Adrenal gland (tissue), 9 donors: ENCODE measurements at regions not wholly inside any gene's neighbourhood (a gene's known extent, or its start where the extent isn't known, plus 50 kb on each side); places are given as distances from the start of the nearest gene placed in this dataset.
"Not testable (repeated sequence)": the region's sequence is repeated elsewhere in the genome, so short reads cannot be mapped to it uniquely, and the experiment has no call there.

ENCODE experiments used
- DNase-seq, 7 donors: peaks; one replicate each; pipeline ENCODE4 v3.0.0-alpha.2; 2019 to 2020
- H3K27ac ChIP-seq, 5 donors: fragments of 200-600 bp; sonication (generic) in 4 of 5; 1 replicate in 3 of 5; 2 replicates in 2 of 5; pipeline versions ENCODE4 v1.5.1 to v1.8.0; 2016 to 2020; ENCODE audit warnings: mild to moderate bottlenecking in 1 of 5
- H3K27me3 ChIP-seq: fragments of 200-600 bp; 2 replicates; pipeline ENCODE4 v1.8.0; 2021
- H3K36me3 ChIP-seq, 2 donors: fragments of 200-600 bp; replicated peaks in 1 of 2; 1 replicate in 1 of 2; 2 replicates in 1 of 2; pipeline versions ENCODE4 v1.5.1 to v1.8.0; 2018 to 2022
- H3K4me1 ChIP-seq, 2 donors: fragments of 200-600 bp; replicated peaks in 1 of 2; 1 replicate in 1 of 2; 2 replicates in 1 of 2; pipeline versions ENCODE4 v1.5.1 to v1.8.0; 2018 to 2021
- H3K4me3 ChIP-seq, 4 donors: fragments of 200-600 bp; sonication (generic) in 3 of 4; one replicate each; pipeline ENCODE4 v1.5.1; 2016 to 2018
- H3K9me3 ChIP-seq, 3 donors: fragments of 200-600 bp; sonication (generic) in 1 of 3; replicated peaks in 1 of 3; 1 replicate in 2 of 3; 2 replicates in 1 of 3; pipeline versions ENCODE4 v1.5.1 to v1.8.0; 2016 to 2021
- CTCF ChIP-seq, 6 experiments: fragments of 450-650 bp in 4 of 6; fragments of 200-600 bp in 2 of 6; sonication (generic) in 1 of 6; IDR thresholded peaks; 1 replicate in 5 of 6; 2 replicates in 1 of 6; pipeline versions ENCODE4 v1.5.1 to v1.8.0; 2016 to 2021; ENCODE audit warnings: antibody characterized with exemption in 6 of 6, mild to moderate bottlenecking in 2 of 6, moderate library complexity in 1 of 6
- POLR2A ChIP-seq, 2 donors: fragments of 450-650 bp; IDR thresholded peaks; one replicate each; pipeline ENCODE4 v1.6.1; 2017; ENCODE audit warnings: antibody characterized with exemption in 2 of 2, mild to moderate bottlenecking in 2 of 2, moderate library complexity in 1 of 2
- WGBS, 4 donors: extraction: QIAGEN DNeasy Blood & Tissue Kit in 2 of 4; methylation state at CpG; one replicate each; pipeline versions ENCODE4 v1.1.5 to v1.1.7; 2013 to 2017; 5-methylcytosine and 5-hydroxymethylcytosine counted together
- intact Hi-C, 2 donors: fragments of 100-400 bp; cut with DNase I; formaldehyde crosslinking; loops; one replicate each; pipeline versions ENCODE4 v1.14.1 to v1.15.0; 2022 to 2023
- donor health status: healthy with polysubstance abuse.
- donor health status: Bipolar disorder and iron deficiency.
- donor health status: DM: yes; HTN: yes; CAD: no.
- donor health status: DM: no; HTN: no; CAD: no.
- donor health status: DM: no; HTN: no; CAD: no.

- no peaks in the 10 kb centered on the region for H3K4me1 ChIP-seq
- no peak overlapping the region for H3K4me3 ChIP-seq
- no peaks in the 10 kb centered on the region for H3K36me3 ChIP-seq
- intact Hi-C loops = no loop called here
- no peaks in the 10 kb centered on the region for H3K9me3 ChIP-seq
- TF ChIP-seq CTCF (IDR thresholded peaks at IDR 0.05) (no peak), POLR2A (IDR thresholded peaks at IDR 0.05) (no peak)
- no peak for DNase-seq
- WGBS, 4 donors = 64 to 80% (median 74%) methylated on average over 4 of the region's 4 CpGs
- no peaks in the 10 kb centered on the region for H3K27me3 ChIP-seq
- no peak overlapping the region for H3K27ac ChIP-seq
These were observed 187.0 kb downstream of the SPTSSA start for GRCh38 chr14:34275078-34275477.

GRCh38 chr14:34273716-34274115, 188.3 kb downstream of the SPTSSA start:
- not testable (repeated sequence) for DNase-seq
- 77 to 95% (median 90%) methylated on average over 1 to 2 of the region's 4 CpGs for WGBS, 4 donors

GRCh38 chr14:34270361-34270760, 191.7 kb downstream of the SPTSSA start:
- TF ChIP-seq POLR2A (IDR thresholded peaks at IDR 0.05) (no peak), CTCF (IDR thresholded peaks at IDR 0.05) (no peak)
- Histone ChIP-seq H3K27ac (no peak overlapping the region), H3K4me1 (no peaks in the 10 kb centered on the region), H3K4me3 (no peak overlapping the region), H3K36me3 (no peaks in the 10 kb centered on the region), H3K27me3 (no peaks in the 10 kb centered on the region), H3K9me3 (no peaks in the 10 kb centered on the region)
- no peak for DNase-seq
- intact Hi-C loops = no loop called here
- WGBS, 4 donors = 59 to 69% (median 66%) methylated on average over 5 of the region's 5 CpGs

More at GRCh38 chr14:34273716-34274115, 188.3 kb downstream of the SPTSSA start:
- H3K9me3 ChIP-seq, H3K4me1 ChIP-seq, intact Hi-C loops, H3K27me3 ChIP-seq, H3K36me3 ChIP-seq, H3K4me3 ChIP-seq, H3K27ac ChIP-seq: not testable (repeated sequence)

GRCh38 chr14:34266344-34266743, 195.7 kb downstream of the SPTSSA start:
- Histone ChIP-seq H3K27ac (no peak overlapping the region), H3K27me3 (no peaks in the 10 kb centered on the region), H3K4me3 (no peak overlapping the region), H3K9me3 (no peaks in the 10 kb centered on the region), H3K36me3 (no peaks in the 10 kb centered on the region), H3K4me1 (no peaks in the 10 kb centered on the region)
- DNase-seq = no peak
- no peak for TF ChIP-seq POLR2A (IDR thresholded peaks at IDR 0.05)
- no peak for TF ChIP-seq CTCF (IDR thresholded peaks at IDR 0.05)
- intact Hi-C loops = no loop called here
- WGBS, 4 donors = 64 to 78% (median 67%) methylated on average over 3 to 4 of the region's 4 CpGs

GRCh38 chr14:34262127-34262910, 199.7 kb downstream of the SPTSSA start:
- 62 to 68% (median 63%) methylated on average over 9 of the region's 9 CpGs for WGBS, 4 donors
- intact Hi-C loops = no loop called here
- no peak for DNase-seq
- H3K27ac ChIP-seq = no peak overlapping the region
- H3K4me1 ChIP-seq = no peaks in the 10 kb centered on the region
- no peak overlapping the region for H3K4me3 ChIP-seq
- H3K9me3 ChIP-seq = no peaks in the 10 kb centered on the region
- no peaks in the 10 kb centered on the region for H3K36me3 ChIP-seq
- TF ChIP-seq CTCF (IDR thresholded peaks at IDR 0.05) (no peak), POLR2A (IDR thresholded peaks at IDR 0.05) (no peak)
- no peaks in the 10 kb centered on the region for H3K27me3 ChIP-seq
